GM12878 (cell line): ENCODE measurements at regions not wholly inside any gene's neighbourhood (a gene's known extent, or its start where the extent isn't known, plus 50 kb on each side); places are given as distances from the start of the nearest gene placed in this dataset.

Experiments
- ATAC-seq: fragments of 200-7000 bp; cut with Tn5 transposase; 3 replicates; pipeline ENCODE4 v1.9.1; 2020; ENCODE audit warnings: mild to moderate bottlenecking, moderate library complexity
- BruUV-seq: library from RNA; stranded (reverse); fragments of 400-500 nt; replicated peaks from 2 replicates; lab custom pipeline; 2021; lab: Mats Ljungman, UMichigan
- CTCF ChIA-PET: fragments of 300-600 bp; sonication (Branson Sonifier 250); formaldehyde crosslinking; extraction: SDS; loops from one replicate; lab custom pipeline; 2021; ENCODE audit warnings: inconsistent platforms; lab: Yijun Ruan, JAX
- POLR2A ChIA-PET: fragments of 350-600 bp; formaldehyde crosslinking; extraction: SDS; loops from one replicate; lab custom pipeline; 2021; ENCODE audit warnings: inconsistent platforms; lab: Charles Lee
- RAD21 ChIA-PET: fragments of 300-600 bp; sonication (Branson Sonifier 250); formaldehyde crosslinking; loops from one replicate; lab custom pipeline; 2023; ENCODE audit warnings: antibody characterized with exemption; ENCODE audit not compliant: unreplicated experiment; lab: Charles Lee
- SMC1A ChIA-PET: fragments of 300-600 bp; sonication (Branson Sonifier 250); formaldehyde crosslinking; loops from one replicate; lab custom pipeline; 2023; ENCODE audit not compliant: unreplicated experiment, uncharacterized antibody; lab: Charles Lee
- DNase-seq: peaks from one replicate; pipeline ENCODE4 v3.0.0-alpha.2; 2011; ENCODE audit warnings: low read depth, low spot score
- FAIRE-seq: peaks from 3 replicates; lab custom pipeline; 2011; peaks lifted over from hg19 to GRCh38; lab: Jason Lieb, UNC
- H2AFZ ChIP-seq: 2 replicates; pipeline ENCODE4 v1.6.0; 2011; ENCODE audit warnings: low read depth, low read length, control low read depth; ENCODE audit not compliant: control insufficient read depth
- H3K27ac ChIP-seq: 2 replicates; pipeline ENCODE4 v1.5.1; 2011; ENCODE audit warnings: control low read depth; ENCODE audit not compliant: control insufficient read depth, insufficient read depth
- H3K27me3 ChIP-seq, 2 experiments: replicated peaks in 1 of 2; 2 replicates each; pipeline versions ENCODE4 v1.6.0 to v1.6.1; 2011; ENCODE audit warnings: low read length in 1 of 2; ENCODE audit not compliant: control insufficient read depth in 2 of 2, insufficient read depth in 2 of 2
- H3K36me3 ChIP-seq, 2 experiments: 2 replicates each; pipeline ENCODE4 v1.5.1; 2011; ENCODE audit warnings: low read length in 1 of 2; ENCODE audit not compliant: control insufficient read depth in 2 of 2, insufficient read depth in 2 of 2
- H3K4me1 ChIP-seq: 2 replicates; pipeline ENCODE4 v1.6.1; 2011; ENCODE audit warnings: mild to moderate bottlenecking, low read length, moderate library complexity, mixed read lengths; ENCODE audit not compliant: control insufficient read depth, insufficient read depth
- H3K4me2 ChIP-seq: 2 replicates; pipeline ENCODE4 v1.6.0; 2011; ENCODE audit warnings: control low read depth; ENCODE audit not compliant: control insufficient read depth, insufficient read depth
- H3K4me3 ChIP-seq: fragments of 200-600 bp; sonication (generic); 2 replicates; pipeline ENCODE4 v1.5.1; 2016
- H3K79me2 ChIP-seq: 2 replicates; pipeline ENCODE4 v1.6.0; 2011; ENCODE audit warnings: low read length; ENCODE audit not compliant: control insufficient read depth, insufficient read depth
- H3K9ac ChIP-seq: 2 replicates; pipeline ENCODE4 v1.8.0; 2011; ENCODE audit warnings: low read length, control low read depth, mixed read lengths; ENCODE audit not compliant: control insufficient read depth, insufficient read depth
- H3K9me3 ChIP-seq: replicated peaks from 3 replicates; pipeline ENCODE4 v1.5.1; 2011; ENCODE audit warnings: mild to moderate bottlenecking, low read length; ENCODE audit not compliant: control insufficient read depth, insufficient read depth
- H4K20me1 ChIP-seq: 2 replicates; pipeline ENCODE4 v1.6.0; 2011; ENCODE audit not compliant: control insufficient read depth, insufficient read depth
- BHLHE40 ChIP-seq, 2 experiments: fragments of 450-650 bp in 1 of 2; IDR thresholded peaks; 2 replicates each; pipeline ENCODE4 v1.6.1; 2011 to 2017; ENCODE audit warnings: low read depth in 2 of 2, borderline replicate concordance in 1 of 2, improper control_type of control experiment in 1 of 2, low read length in 1 of 2, mild to moderate bottlenecking in 1 of 2
- BRCA1 ChIP-seq: IDR thresholded peaks from 2 replicates; pipeline ENCODE4 v1.6.1; 2011; ENCODE audit warnings: low read depth, low read length, improper control_type of control experiment
- CBX3 ChIP-seq: fragments of 200-600 bp; sonication (generic); IDR thresholded peaks from 2 replicates; pipeline ENCODE4 v1.6.1; 2016; ENCODE audit warnings: low read depth, borderline replicate concordance
- DPF2 ChIP-seq: fragments of 450-650 bp; IDR thresholded peaks from 2 replicates; pipeline ENCODE4 v1.6.1; 2017; ENCODE audit warnings: mild to moderate bottlenecking
- EED ChIP-seq: sonication (generic); IDR thresholded peaks from 2 replicates; pipeline ENCODE4 v1.6.1; 2016; ENCODE audit warnings: antibody characterized with exemption, low read depth
- ETV6 ChIP-seq, 2 experiments: fragments of 450-650 bp in 1 of 2; IDR thresholded peaks in 1 of 2; conservative IDR thresholded peaks in 1 of 2; 2 replicates each; pipeline ENCODE4 v1.6.1; 2014; ENCODE audit warnings: antibody characterized with exemption in 1 of 2, borderline replicate concordance in 1 of 2, low read depth in 1 of 2, mild to moderate bottlenecking in 1 of 2, moderate library complexity in 1 of 2
- HDAC2 ChIP-seq: fragments of 200-600 bp; sonication (generic); IDR thresholded peaks from 2 replicates; pipeline ENCODE4 v1.6.1; 2017
- IRF4 ChIP-seq: IDR thresholded peaks from 2 replicates; pipeline ENCODE4 v1.6.1; 2011; ENCODE audit warnings: low read depth, low read length
- MYB ChIP-seq: fragments of 150-350 bp; IDR thresholded peaks from 2 replicates; pipeline ENCODE4 v1.6.1; 2014; ENCODE audit warnings: mild to moderate bottlenecking, low read depth, low read length, borderline replicate concordance
- NBN ChIP-seq: fragments of 450-650 bp; IDR thresholded peaks from 2 replicates; pipeline ENCODE4 v1.6.1; 2016
- NRF1 ChIP-seq: conservative IDR thresholded peaks from 2 replicates; pipeline ENCODE4 v1.6.1; 2011; ENCODE audit warnings: mild to moderate bottlenecking, low read depth, low read length, improper control_type of control experiment
- RCOR1 ChIP-seq: conservative IDR thresholded peaks from 2 replicates; pipeline ENCODE4 v1.6.1; 2012; ENCODE audit warnings: low read depth, low read length, improper control_type of control experiment
- RELB ChIP-seq: fragments of 450-650 bp; IDR thresholded peaks from 2 replicates; pipeline ENCODE4 v1.6.1; 2017; ENCODE audit warnings: low read depth, mild to moderate bottlenecking, moderate library complexity
- SREBF1 ChIP-seq: IDR thresholded peaks from 2 replicates; pipeline ENCODE4 v1.6.1; 2012; ENCODE audit warnings: mild to moderate bottlenecking, low read length
- WRNIP1 ChIP-seq: IDR thresholded peaks from 2 replicates; pipeline ENCODE4 v1.6.1; 2011; ENCODE audit warnings: low read depth, low read length, improper control_type of control experiment, borderline replicate concordance
- WGBS: methylation state at CpG from one replicate; pipeline ENCODE4 v1.1.6; 2016; ENCODE audit warnings: low lambda C conversion rate; ENCODE audit not compliant: insufficient replicate concordance, insufficient coverage; ENCODE audit errors: missing lambda C conversion rate; 5-methylcytosine and 5-hydroxymethylcytosine counted together
- in situ Hi-C: fragments of 300-500 bp; cut with MboI; formaldehyde crosslinking; loops from 9 replicates; pipeline ENCODE4 v1.14.3; 2018; ENCODE audit warnings: mixed read lengths
- intact Hi-C: fragments of 100-400 bp; cut with micrococcal nuclease; formaldehyde crosslinking; loops from one replicate; pipeline ENCODE4 v1.14.2; 2022; ENCODE audit not compliant: unreplicated experiment
- TF ChIP-seq, protein P1 (sequence below): fragments of 450-650 bp; IDR thresholded peaks from 2 replicates; pipeline ENCODE4 v1.6.1; 2017; ENCODE audit warnings: borderline replicate concordance

GRCh38 chr6:12545619-12546409, 170.8 kb upstream of the PHACTR1 start (continued):
- TF ChIP-seq SREBF1 (no peak), ETV6 (conservative IDR thresholded peaks at IDR 0.05 in 1 of 2, IDR thresholded peaks at IDR 0.05 in 1 of 2; ENCODE audit: borderline replicate concordance in 1 of 2, low read depth in 1 of 2) (no peak), CBX3 (no peak), IRF4 (no peak), MYB (no peak), WRNIP1 (no peak), EED (no peak), BHLHE40 (IDR thresholded peaks at IDR 0.05; ENCODE audit: borderline replicate concordance in 1 of 2, low read depth in 2 of 2, low read length in 1 of 2) (no peak)
- TF ChIP-seq, protein P1, sequence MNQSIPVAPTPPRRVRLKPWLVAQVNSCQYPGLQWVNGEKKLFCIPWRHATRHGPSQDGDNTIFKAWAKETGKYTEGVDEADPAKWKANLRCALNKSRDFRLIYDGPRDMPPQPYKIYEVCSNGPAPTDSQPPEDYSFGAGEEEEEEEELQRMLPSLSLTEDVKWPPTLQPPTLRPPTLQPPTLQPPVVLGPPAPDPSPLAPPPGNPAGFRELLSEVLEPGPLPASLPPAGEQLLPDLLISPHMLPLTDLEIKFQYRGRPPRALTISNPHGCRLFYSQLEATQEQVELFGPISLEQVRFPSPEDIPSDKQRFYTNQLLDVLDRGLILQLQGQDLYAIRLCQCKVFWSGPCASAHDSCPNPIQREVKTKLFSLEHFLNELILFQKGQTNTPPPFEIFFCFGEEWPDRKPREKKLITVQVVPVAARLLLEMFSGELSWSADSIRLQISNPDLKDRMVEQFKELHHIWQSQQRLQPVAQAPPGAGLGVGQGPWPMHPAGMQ, result no peak

GRCh38 chr6:12546410-12547002, 170.1 kb upstream of the PHACTR1 start:
- RAD21 ChIA-PET, result no interaction called here
- TF ChIP-seq, protein P1, result no peak
- TF ChIP-seq NBN (no peak), NRF1 (no peak), DPF2 (no peak), RELB (no peak), RCOR1 (no peak), HDAC2 (no peak), BRCA1 (no peak)
- Histone ChIP-seq H2AFZ (no peak overlapping the region), H3K4me1 (no peaks in the 10 kb centered on the region), H3K27me3 (no peaks in the 10 kb centered on the region), H4K20me1 (no peaks in the 10 kb centered on the region), H3K4me3 (no peak overlapping the region), H3K27ac (no peak overlapping the region), H3K79me2 (no peaks in the 10 kb centered on the region), H3K9me3 (no peaks in the 10 kb centered on the region; the same call in 2 of the 3 replicates), H3K4me2 (no peak overlapping the region), H3K36me3 (no peaks in the 10 kb centered on the region), H3K9ac (no peak overlapping the region)
- ATAC-seq (no peak), FAIRE-seq (no peak), DNase-seq (no peak)
- intact Hi-C loops, result no loop called here
- CTCF ChIA-PET, result interaction anchor here (1.3 kb wide), 1 partner anchor 257 kb away, joined by 3 read pairs; the partner anchor contains the start of gene EDN1
- BruUV-seq, result no TSS peak
- WGBS, result 68% methylated on average over 4 of the region's 4 CpGs
- in situ Hi-C loops, result no loop called here
- SMC1A ChIA-PET, result interaction anchor here (1.7 kb wide), 1 partner anchor 14 kb away, joined by 3 read pairs; no protein-coding TSS in a partner anchor
- POLR2A ChIA-PET, result no interaction called here
